HG03097 (cell line): ENCODE measurements at regions not wholly inside any gene's neighbourhood (a gene's known extent, or its start where the extent isn't known, plus 50 kb on each side); places are given as distances from the start of the nearest gene placed in this dataset.

Experiments
- ATAC-seq: cut with Tn5 transposase; IDR thresholded peaks from one replicate; pipeline ENCODE4 v1.9.1; 2021; ENCODE audit not compliant: unreplicated experiment, low FRiP score

- ATAC-seq = no peak
Measured at GRCh38 chr11:80593648-80594374, 1153.0 kb upstream of the TENM4 start.

GRCh38 chr11:80592546-80592945 is 1151.7 kb upstream of the TENM4 start:
- ATAC-seq = no peak

GRCh38 chr11:80587906-80588305 is 1147.1 kb upstream of the TENM4 start:
- ATAC-seq = no peak

- ATAC-seq = no peak
Measured at GRCh38 chr11:80586464-80586863, 1145.6 kb upstream of the TENM4 start.

- ATAC-seq = no peak
Measured at GRCh38 chr11:80584661-80585060, 1143.8 kb upstream of the TENM4 start.

GRCh38 chr11:80569832-80570231 is 1129.0 kb upstream of the TENM4 start:
- ATAC-seq = no peak

GRCh38 chr11:80565231-80565630 is 1124.4 kb upstream of the TENM4 start:
- no peak for ATAC-seq

- no peak for ATAC-seq
Measured at GRCh38 chr11:80562523-80563125, 1121.8 kb upstream of the TENM4 start.

- ATAC-seq = no peak
Measured at GRCh38 chr11:80559942-80560341, 1119.1 kb upstream of the TENM4 start.

- ATAC-seq = no peak
Measured at GRCh38 chr11:80553565-80553964, 1112.7 kb upstream of the TENM4 start.

- ATAC-seq = no peak
Measured at GRCh38 chr11:80542704-80543103, 1101.9 kb upstream of the TENM4 start.

GRCh38 chr11:80538040-80538439 is 1097.2 kb upstream of the TENM4 start:
- no peak for ATAC-seq

GRCh38 chr11:80533463-80533862 is 1092.6 kb upstream of the TENM4 start:
- no peak for ATAC-seq

- no peak for ATAC-seq
Measured at GRCh38 chr11:80532633-80533232, 1091.9 kb upstream of the TENM4 start.

- ATAC-seq = no peak
Measured at GRCh38 chr11:80529726-80530125, 1088.9 kb upstream of the TENM4 start.

GRCh38 chr11:80525663-80526405 is 1085.0 kb upstream of the TENM4 start:
- no peak for ATAC-seq

GRCh38 chr11:80524349-80524748 is 1083.5 kb upstream of the TENM4 start:
- no peak for ATAC-seq

- ATAC-seq = no peak
Measured at GRCh38 chr11:80523057-80523456, 1082.2 kb upstream of the TENM4 start.

- ATAC-seq = no peak
Measured at GRCh38 chr11:80521592-80521991, 1080.8 kb upstream of the TENM4 start.

GRCh38 chr11:80520507-80520887 is 1079.7 kb upstream of the TENM4 start:
- no peak for ATAC-seq
